NCI-H2081 (cell line): ENCODE measurements at regions not wholly inside any gene's neighbourhood (a gene's known extent, or its start where the extent isn't known, plus 50 kb on each side); places are given as distances from the start of the nearest gene placed in this dataset.

Experiments used
- DNase-seq, 2 experiments: peaks; one replicate each; lab custom pipeline; 2025; lab: John Stamatoyannopoulos, UW

- no peak for DNase-seq
These were observed 79.0 kb downstream of the LBH start for GRCh38 chr2:30310371-30310770.

GRCh38 chr2:30310955-30311354, 79.6 kb downstream of the LBH start:
- DNase-seq = no peak

DNA sequence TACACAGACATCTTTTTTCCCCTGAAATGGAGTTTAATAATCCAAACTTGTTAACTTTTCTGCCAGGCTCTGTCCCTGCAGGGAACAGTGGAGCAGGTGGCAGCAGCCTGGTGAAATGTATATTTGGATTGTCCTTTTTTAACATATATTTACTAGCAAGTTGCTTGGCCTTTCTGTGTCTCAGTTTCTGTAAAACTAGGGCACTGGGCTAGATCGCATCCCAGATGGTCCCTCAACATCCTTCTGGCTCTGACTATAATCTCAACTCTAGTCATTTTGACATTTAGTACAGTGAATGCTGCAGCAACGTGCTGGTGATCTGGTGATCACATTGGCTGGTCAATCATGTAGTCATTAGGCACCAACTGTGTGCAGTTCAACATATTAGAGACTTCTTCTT, 80.4 kb downstream of the LBH start:
- DNase-seq = no peak

- DNase-seq = no peak
These were observed 81.6 kb downstream of the LBH start for GRCh38 chr2:30312916-30313315.

GRCh38 chr2:30314981-30315380, 83.6 kb downstream of the LBH start:
- DNase-seq = no peak

- no peak for DNase-seq
These were observed 84.2 kb downstream of the LBH start for GRCh38 chr2:30315391-30316063.

DNA sequence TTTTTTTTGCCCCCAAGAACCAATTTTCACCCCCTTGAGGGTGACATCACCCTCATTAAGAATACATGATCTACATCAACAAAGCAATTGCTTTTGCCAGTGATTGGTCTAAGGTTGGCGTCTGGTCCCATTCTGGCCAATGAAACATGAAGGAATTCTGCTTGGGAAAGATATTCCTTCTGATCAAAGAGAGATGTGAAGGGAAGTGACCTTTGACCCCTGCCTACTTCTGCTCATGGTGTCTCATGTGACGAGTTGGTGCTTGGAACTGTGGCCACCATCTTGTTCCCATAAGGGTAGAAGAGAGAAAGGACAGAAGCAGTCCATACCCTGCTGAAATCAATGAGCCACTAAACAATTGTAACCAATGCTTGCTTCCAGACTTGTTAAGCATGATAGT, 85.1 kb downstream of the LBH start:
- no peak for DNase-seq

- DNase-seq = no peak
These were observed 87.9 kb downstream of the LBH start for GRCh38 chr2:30318987-30319782.

DNA sequence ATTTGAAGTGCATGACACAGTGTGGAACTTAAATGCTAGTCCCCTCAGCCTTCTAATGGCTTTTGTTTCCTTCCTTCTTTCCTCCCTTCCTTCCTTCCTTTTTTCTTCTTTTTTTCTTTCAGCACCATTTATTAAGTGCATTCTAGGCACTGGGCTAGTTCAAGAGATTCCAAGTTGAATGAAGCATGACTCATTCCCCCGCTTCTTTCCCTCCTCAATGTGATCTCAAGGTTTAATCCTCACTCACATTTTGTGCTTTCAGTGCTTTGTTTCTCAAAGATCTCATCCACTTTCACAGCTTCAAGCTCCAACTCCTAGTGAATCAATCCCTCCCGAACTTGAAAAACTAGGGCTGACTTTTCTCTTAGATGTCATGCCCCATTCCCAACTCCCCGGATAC, 90.1 kb downstream of the LBH start:
- DNase-seq = no peak

- no peak for DNase-seq
These were observed 92.2 kb downstream of the LBH start for GRCh38 chr2:30323499-30323898.

DNA sequence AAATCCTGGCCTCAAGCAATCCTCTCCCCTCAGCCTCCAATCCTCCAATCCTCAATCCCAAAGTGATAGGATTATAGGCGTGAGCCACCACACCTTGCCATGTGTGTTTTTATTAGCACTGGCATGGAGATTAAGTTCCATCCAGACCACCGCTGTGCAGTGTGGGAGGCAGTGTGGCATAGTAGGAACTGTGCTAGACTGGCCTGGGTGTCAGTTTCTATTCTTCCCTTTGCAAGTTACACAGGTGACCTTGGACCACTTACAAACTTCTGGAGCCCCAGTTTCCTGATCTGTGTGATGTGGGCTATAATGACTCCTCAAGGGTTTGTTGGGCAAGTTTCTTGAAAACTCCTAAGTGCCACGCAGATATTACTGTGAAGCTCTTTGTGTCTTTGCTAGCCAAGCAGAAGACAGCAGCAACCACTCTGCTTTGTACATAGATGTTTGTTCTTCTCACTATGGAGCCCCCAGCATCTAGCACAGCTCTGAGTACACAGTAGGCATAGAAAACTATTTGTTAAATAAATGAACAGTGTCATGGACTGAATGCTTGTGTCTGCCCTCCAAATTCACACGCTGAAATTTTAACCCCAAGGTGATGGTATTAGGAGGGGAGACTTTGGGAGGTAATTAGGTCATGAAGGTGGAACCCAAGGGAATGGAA, 93.0 kb downstream of the LBH start:
- DNase-seq = no peak

DNA sequence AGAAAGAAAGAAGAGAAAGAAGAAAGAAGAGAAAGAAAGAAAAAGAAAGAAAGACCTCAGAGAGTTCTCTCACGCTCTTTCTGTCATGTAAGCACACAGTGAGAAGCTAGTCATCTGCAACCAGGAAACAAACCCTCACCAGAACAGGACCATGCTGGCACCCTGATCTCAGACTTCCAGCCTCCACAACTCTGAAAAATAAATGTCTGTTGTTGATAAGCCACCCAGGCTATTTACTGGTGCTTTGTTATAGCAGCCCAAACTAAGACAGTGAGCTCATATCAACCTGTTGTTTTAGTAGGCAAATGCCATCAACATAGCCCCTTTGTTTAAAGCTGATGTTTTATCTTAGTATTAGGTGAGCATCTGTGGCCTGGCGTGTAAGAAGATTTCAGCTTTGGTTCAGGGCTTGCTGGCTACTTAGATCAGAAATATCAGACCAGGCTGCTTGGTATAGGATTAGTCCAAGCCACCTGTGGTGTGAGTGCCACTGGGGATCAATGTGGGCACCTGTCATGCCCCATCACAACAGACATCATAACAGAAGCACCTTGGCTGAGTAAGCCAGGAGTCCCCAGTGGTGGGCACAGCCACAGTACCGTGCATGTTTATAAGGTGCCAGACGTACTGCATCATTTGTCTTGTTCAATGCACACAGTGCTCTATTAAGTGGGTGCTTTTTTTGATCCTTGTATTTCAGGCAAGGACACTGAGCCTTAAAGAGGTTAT, 94.4 kb downstream of the LBH start:
- DNase-seq = no peak

GRCh38 chr2:30326497-30326896, 95.2 kb downstream of the LBH start:
- DNase-seq = no peak

DNA sequence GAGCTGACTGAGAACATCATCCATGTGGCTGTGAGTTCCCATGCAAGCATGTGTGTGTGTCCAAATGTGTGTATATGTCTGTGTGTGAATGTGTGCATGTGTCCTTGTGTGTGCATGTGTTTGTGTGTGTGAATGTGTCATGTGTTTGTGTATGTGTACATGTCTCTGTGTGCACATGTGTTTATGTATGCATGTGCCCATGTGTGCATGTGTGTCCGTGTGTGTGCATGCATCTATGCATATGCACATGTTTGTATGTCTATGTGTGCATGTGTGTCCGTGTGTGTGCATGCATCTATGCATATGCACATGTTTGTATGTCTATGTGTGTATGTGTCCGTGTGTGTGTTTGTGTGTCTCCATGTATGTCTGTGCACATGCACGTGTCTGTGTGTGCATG, 99.7 kb downstream of the LBH start:
- no peak for DNase-seq

GRCh38 chr2:30331869-30332268, 100.5 kb downstream of the LBH start:
- no peak for DNase-seq

DNA sequence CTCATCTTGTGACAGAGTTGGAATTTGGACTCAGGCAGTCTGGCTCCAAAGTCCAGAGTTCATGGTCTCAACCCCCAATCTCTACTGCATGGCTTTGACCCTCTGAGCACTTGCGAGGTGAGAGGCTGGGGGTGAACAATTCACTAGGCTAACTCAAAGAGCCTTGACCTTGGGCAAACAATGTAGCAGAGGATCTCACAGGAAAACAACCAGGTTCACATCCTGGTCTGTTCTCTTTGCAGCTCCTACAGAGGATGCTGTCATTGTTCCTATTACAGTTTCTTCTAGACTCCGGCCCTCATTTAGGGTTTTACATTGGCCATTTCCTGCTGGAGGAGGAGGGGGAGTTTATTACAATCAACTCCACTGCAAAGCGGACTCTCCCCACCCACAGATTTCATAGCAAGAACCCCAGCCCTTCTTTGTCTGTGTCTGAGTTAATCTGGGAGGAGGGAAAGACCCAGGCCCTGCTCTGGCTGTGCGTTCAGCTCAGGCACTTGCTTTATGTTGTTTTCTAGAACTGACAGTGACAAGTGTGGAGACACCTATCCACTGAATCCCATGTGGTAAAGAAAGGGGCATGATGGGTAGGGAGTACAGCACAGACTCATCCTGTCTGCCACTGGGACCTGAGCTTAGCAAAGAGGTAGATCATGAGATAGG, 101.6 kb downstream of the LBH start:
- no peak for DNase-seq

GRCh38 chr2:30334762-30335363, 103.5 kb downstream of the LBH start:
- DNase-seq = no peak

GRCh38 chr2:30336084-30336483, 104.8 kb downstream of the LBH start:
- no peak for DNase-seq

DNA sequence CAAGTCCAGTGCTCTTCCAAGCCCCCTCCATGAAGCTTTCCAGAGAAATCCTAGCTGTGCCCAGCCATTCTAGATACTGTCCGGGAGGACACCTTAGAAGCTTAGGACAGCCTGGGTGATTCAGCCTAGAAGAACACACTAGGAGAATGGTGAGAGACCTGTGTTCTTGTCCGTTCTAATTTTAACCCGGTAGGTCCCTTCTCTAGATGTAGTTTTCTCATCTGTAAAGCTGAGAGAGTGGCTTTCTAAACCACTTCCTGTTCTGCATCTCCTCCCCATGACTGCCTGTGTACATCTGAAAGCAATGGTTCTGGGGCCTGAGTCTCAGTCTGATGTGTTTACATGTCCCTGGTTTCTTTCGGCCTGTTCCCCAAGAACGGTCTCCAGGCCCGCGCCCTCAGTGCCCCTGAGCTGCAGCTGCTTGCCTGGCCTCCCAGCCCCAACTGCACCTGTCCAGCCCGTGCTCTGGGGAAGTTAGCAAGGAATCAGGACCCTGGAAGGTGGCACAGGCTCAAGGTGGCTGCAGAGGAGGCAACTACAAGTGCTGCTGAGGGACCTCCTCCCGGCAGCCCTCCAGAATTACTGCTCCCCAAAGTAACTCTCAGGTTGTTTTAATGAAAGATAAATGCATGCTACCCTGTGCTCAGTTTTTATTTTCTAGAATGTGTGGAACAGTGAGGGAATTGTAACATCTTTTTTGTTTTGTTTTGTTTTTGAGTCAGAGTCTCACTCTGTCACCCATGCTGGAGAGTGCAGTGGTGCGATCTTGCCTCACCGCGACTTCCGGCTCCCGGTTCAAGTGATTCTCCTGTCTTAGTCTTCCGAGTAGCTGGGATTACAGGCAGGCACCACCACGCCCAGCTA, 105.9 kb downstream of the LBH start:
- no peak for DNase-seq

DNA sequence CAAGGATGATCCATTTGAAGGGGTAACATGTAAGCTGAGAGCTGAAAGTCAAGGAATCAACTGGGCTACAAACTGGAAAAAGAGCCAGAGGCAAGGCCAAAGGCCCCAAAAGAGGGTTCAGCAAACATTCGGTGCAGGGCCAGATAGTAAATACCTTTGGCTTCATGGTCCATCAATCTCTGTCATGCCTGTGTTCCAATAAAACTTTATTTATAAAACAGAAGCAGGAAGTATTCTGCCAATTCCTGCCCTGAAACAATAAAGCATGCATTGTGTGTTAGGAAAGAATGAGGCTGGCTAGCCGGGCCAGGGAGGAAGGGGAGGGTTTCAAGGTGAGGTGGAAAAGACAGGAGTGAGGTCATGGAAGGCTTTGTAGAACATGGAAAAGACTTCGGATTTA, 107.1 kb downstream of the LBH start:
- DNase-seq = no peak

GRCh38 chr2:30339071-30339470, 107.7 kb downstream of the LBH start:
- no peak for DNase-seq
